K562 (cell line): ENCODE measurements at regions not wholly inside any gene's neighbourhood (a gene's known extent, or its start where the extent isn't known, plus 50 kb on each side); places are given as distances from the start of the nearest gene placed in this dataset.

Experiments
- ATAC-seq: fragments of 200-7000 bp; cut with Tn5 transposase; 3 replicates; pipeline ENCODE4 v1.9.1; 2020; ENCODE audit warnings: moderate library complexity
- BruUV-seq: library from RNA; stranded (reverse); fragments of 400-500 nt; replicated peaks from 2 replicates; lab custom pipeline; 2021; lab: Mats Ljungman, UMichigan
- CTCF ChIA-PET: fragments of 300-600 bp; formaldehyde crosslinking; extraction: SDS; loops from one replicate; lab custom pipeline; 2021; ENCODE audit warnings: low intra/inter-chr PET ratio; lab: Yijun Ruan, JAX
- POLR2A ChIA-PET: fragments of 300-600, 350-650 bp; sonication (Branson Sonifier 250); formaldehyde crosslinking; extraction: SDS; loops from one replicate; lab custom pipeline; 2021; ENCODE audit warnings: antibody characterized with exemption, inconsistent platforms; lab: Yijun Ruan, JAX
- DNase-seq, 4 experiments: peaks; one replicate each; pipeline versions ENCODE4 v3.0.0 to v3.0.0-alpha.2; 2011 to 2018; ENCODE audit warnings: low spot score in 3 of 4, mixed read lengths in 3 of 4; ENCODE audit errors: extremely low read depth in 1 of 4
- FAIRE-seq: peaks from 2 replicates; lab custom pipeline; 2011; peaks lifted over from hg19 to GRCh38; lab: Jason Lieb, UNC
- H2AFZ ChIP-seq: 2 replicates; pipeline ENCODE4 v1.6.0; 2011; ENCODE audit warnings: low read depth, low read length, control low read depth, inconsistent platforms
- H3K27ac ChIP-seq: fragments of 200-600 bp; 3 replicates; pipeline ENCODE4 v1.8.0; 2011; ENCODE audit warnings: low read depth, mild to moderate bottlenecking, control low read depth, inconsistent platforms, low read length, moderate library complexity, mixed read lengths; ENCODE audit errors: extremely low read depth
- H3K27me3 ChIP-seq, 2 experiments: fragments of 300-600 bp in 1 of 2; 2 replicates in 1 of 2; 3 replicates in 1 of 2; pipeline versions ENCODE4 v1.6.0 to v1.8.0; 2011; ENCODE audit warnings: inconsistent platforms in 2 of 2, low read length in 2 of 2, mild to moderate bottlenecking in 1 of 2, mixed read lengths in 1 of 2, moderate library complexity in 1 of 2; ENCODE audit not compliant: control insufficient read depth in 2 of 2, insufficient read depth in 2 of 2
- H3K36me3 ChIP-seq: fragments of 300-600 bp; 3 replicates; pipeline ENCODE4 v1.8.0; 2011; ENCODE audit warnings: mild to moderate bottlenecking, low read length, inconsistent platforms; ENCODE audit not compliant: control insufficient read depth, insufficient read depth
- H3K4me1 ChIP-seq, 2 experiments: fragments of 200-600 bp in 1 of 2; replicated peaks in 1 of 2; 2 replicates in 1 of 2; 3 replicates in 1 of 2; pipeline versions ENCODE4 v1.5.1 to v1.8.0; 2011; ENCODE audit warnings: inconsistent platforms in 2 of 2, low read length in 2 of 2, mild to moderate bottlenecking in 1 of 2, mixed read lengths in 1 of 2, moderate library complexity in 1 of 2; ENCODE audit not compliant: control insufficient read depth in 2 of 2, insufficient read depth in 2 of 2
- H3K4me2 ChIP-seq: 2 replicates; pipeline ENCODE4 v1.6.1; 2011; ENCODE audit warnings: low read length, control low read depth, inconsistent platforms, mixed read lengths; ENCODE audit not compliant: insufficient read depth
- H3K4me3 ChIP-seq: fragments of 200-600 bp; sonication (generic), shearing (Covaris generic); 2 replicates; pipeline ENCODE4 v1.5.1; 2016; ENCODE audit warnings: control low read depth, inconsistent platforms
- H3K79me2 ChIP-seq: fragments of 200-600 bp; 3 replicates; pipeline ENCODE4 v1.8.0; 2011; ENCODE audit warnings: low read length, inconsistent platforms; ENCODE audit not compliant: control insufficient read depth, insufficient read depth
- H3K9ac ChIP-seq, 2 experiments: 2 replicates each; pipeline versions ENCODE4 v1.6.0 to v1.6.1; 2011; ENCODE audit warnings: low read depth in 2 of 2, low read length in 2 of 2, control low read depth in 1 of 2, inconsistent platforms in 1 of 2, mild to moderate bottlenecking in 1 of 2, mixed read lengths in 1 of 2; ENCODE audit not compliant: insufficient read depth in 1 of 2
- H3K9me1 ChIP-seq: one replicate; pipeline ENCODE4 v1.6.0; 2011; ENCODE audit warnings: inconsistent platforms, mild to moderate bottlenecking, low read length, moderate library complexity; ENCODE audit not compliant: control insufficient read depth, insufficient read depth
- H3K9me3 ChIP-seq: replicated peaks from 2 replicates; pipeline ENCODE4 v1.5.1; 2011; ENCODE audit warnings: low read depth, low read length, inconsistent platforms; ENCODE audit not compliant: control insufficient read depth, insufficient read depth
- H4K20me1 ChIP-seq: replicated peaks from 2 replicates; pipeline ENCODE4 v1.6.1; 2011; ENCODE audit warnings: low read length, inconsistent platforms, mixed read lengths; ENCODE audit not compliant: control insufficient read depth, insufficient read depth
- CBX1 ChIP-seq: sonication (generic); IDR thresholded peaks from 2 replicates; pipeline ENCODE4 v1.6.1; 2016; ENCODE audit warnings: antibody characterized with exemption, low read depth, mild to moderate bottlenecking
- CEBPG ChIP-seq, 3 experiments: fragments of 200-800 bp in 1 of 3; sonication (Bioruptor generic) in 1 of 3; sonication (generic) in 1 of 3; formaldehyde crosslinking in 1 of 3; IDR thresholded peaks in 2 of 3; conservative IDR thresholded peaks in 1 of 3; 2 replicates each; pipeline versions ENCODE4 v1.6.1 to v1.8.0; 2016 to 2022; ENCODE audit warnings: missing compliant biosample characterization in 2 of 3, missing genetic modification characterization in 2 of 3, mild to moderate bottlenecking in 1 of 3, missing genetic modification reagents in 1 of 3
- IFI16 ChIP-seq: fragments of 250-450 bp; sonication (Bioruptor Pico); IDR thresholded peaks from 2 replicates; pipeline ENCODE4 v2.1.2; 2022; ENCODE audit warnings: mild to moderate bottlenecking, inconsistent platforms
- MAFG ChIP-seq: fragments of 450-650 bp; conservative IDR thresholded peaks from 2 replicates; pipeline ENCODE4 v1.6.1; 2016; ENCODE audit warnings: missing genetic modification characterization, missing compliant biosample characterization
- NR3C1 ChIP-seq: sonication (generic); formaldehyde crosslinking; IDR thresholded peaks from 2 replicates; pipeline ENCODE4 v1.8.1; 2022; ENCODE audit warnings: missing genetic modification reagents
- SMAD1 ChIP-seq: fragments of 150-350 bp; IDR thresholded peaks from 2 replicates; pipeline ENCODE4 v1.6.1; 2014; ENCODE audit warnings: low read length, low read depth; ENCODE audit not compliant: partially characterized antibody
- ZC3H8 ChIP-seq: fragments of 450-650 bp; IDR thresholded peaks from 2 replicates; pipeline ENCODE4 v1.6.1; 2017
- ZNF57 ChIP-seq: fragments of 450-650 bp; formaldehyde crosslinking; IDR thresholded peaks from 2 replicates; pipeline ENCODE4 v1.4.0; 2020; ENCODE audit warnings: mild to moderate bottlenecking, moderate library complexity
- WGBS: fragments of 100-300 bp; shearing (Covaris generic); methylation state at CpG from one replicate; pipeline ENCODE4 v1.1.6; 2016; ENCODE audit warnings: low coverage, mixed read lengths; ENCODE audit not compliant: insufficient coverage; ENCODE audit errors: missing lambda C conversion rate; 5-methylcytosine and 5-hydroxymethylcytosine counted together
- in situ Hi-C: fragments of 300-500 bp; cut with MboI; formaldehyde crosslinking; loops from 4 replicates; pipeline ENCODE4 v1.15.0; 2018; ENCODE audit warnings: inconsistent platforms, mixed read lengths
- intact Hi-C: fragments of 100-400 bp; cut with micrococcal nuclease; formaldehyde crosslinking; loops from 2 replicates; pipeline ENCODE4 v1.14.2; 2022
- TF ChIP-seq, protein P1 (sequence below): fragments of 250-450 bp; sonication (Bioruptor Pico); IDR thresholded peaks from 2 replicates; pipeline ENCODE4 v1.5.0; 2021; ENCODE audit warnings: mild to moderate bottlenecking, moderate library complexity
- TF ChIP-seq, protein P2 (sequence below): IDR thresholded peaks from 3 replicates; pipeline ENCODE4 v1.6.1; 2011; ENCODE audit warnings: borderline replicate concordance, mild to moderate bottlenecking, moderate library complexity; ENCODE audit not compliant: insufficient read length; ENCODE audit errors: extremely low read depth
- TF ChIP-seq, protein P3 (sequence below): fragments of 450-650 bp; formaldehyde crosslinking; conservative IDR thresholded peaks from 2 replicates; pipeline ENCODE4 v1.4.0; 2022; ENCODE audit warnings: mild to moderate bottlenecking, missing genetic modification characterization
- TF ChIP-seq, protein P4 (sequence below): IDR thresholded peaks from 2 replicates; pipeline ENCODE4 v1.6.1; 2011; ENCODE audit warnings: borderline replicate concordance, low read depth, mild to moderate bottlenecking, moderate library complexity, low read length; ENCODE audit not compliant: insufficient read depth, poor library complexity, severe bottlenecking

DNA sequence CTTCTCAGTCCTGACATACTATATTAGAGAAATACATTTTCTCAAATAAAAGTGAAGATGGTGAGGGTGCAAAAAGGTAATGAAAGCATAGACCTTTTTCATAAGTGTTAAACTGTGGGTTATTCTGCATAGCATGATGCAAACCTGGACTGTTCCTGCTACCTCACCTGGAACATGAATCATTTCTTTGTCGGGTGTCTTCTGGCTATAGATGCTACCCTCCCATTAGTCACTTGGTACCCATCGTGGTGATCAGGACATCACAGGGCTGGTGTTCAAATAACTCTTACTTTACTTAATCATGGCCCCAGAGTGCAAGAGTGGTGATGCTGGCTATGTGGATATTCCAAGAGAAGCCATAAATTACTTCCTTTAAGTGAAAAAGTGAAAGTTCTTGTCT, 264.7 kb upstream of the AGA start:
- intact Hi-C loops = no loop called here
- Histone ChIP-seq H3K4me1 (no peaks in the 10 kb centered on the region), H3K9me1 (no peaks in the 10 kb centered on the region), H3K4me3 (no peak overlapping the region), H3K4me2 (no peak overlapping the region), H3K9ac (no peak overlapping the region), H2AFZ (no peak overlapping the region), H3K9me3 (no peaks in the 10 kb centered on the region), H3K36me3 (no peaks in the 10 kb centered on the region), H3K27ac (no peak overlapping the region), H3K27me3 (no peaks in the 10 kb centered on the region), H4K20me1 (no peaks in the 10 kb centered on the region), H3K79me2 (no peaks in the 10 kb centered on the region)
- no TSS peak for BruUV-seq
- POLR2A ChIA-PET = no interaction called here
- TF ChIP-seq, protein P1, sequence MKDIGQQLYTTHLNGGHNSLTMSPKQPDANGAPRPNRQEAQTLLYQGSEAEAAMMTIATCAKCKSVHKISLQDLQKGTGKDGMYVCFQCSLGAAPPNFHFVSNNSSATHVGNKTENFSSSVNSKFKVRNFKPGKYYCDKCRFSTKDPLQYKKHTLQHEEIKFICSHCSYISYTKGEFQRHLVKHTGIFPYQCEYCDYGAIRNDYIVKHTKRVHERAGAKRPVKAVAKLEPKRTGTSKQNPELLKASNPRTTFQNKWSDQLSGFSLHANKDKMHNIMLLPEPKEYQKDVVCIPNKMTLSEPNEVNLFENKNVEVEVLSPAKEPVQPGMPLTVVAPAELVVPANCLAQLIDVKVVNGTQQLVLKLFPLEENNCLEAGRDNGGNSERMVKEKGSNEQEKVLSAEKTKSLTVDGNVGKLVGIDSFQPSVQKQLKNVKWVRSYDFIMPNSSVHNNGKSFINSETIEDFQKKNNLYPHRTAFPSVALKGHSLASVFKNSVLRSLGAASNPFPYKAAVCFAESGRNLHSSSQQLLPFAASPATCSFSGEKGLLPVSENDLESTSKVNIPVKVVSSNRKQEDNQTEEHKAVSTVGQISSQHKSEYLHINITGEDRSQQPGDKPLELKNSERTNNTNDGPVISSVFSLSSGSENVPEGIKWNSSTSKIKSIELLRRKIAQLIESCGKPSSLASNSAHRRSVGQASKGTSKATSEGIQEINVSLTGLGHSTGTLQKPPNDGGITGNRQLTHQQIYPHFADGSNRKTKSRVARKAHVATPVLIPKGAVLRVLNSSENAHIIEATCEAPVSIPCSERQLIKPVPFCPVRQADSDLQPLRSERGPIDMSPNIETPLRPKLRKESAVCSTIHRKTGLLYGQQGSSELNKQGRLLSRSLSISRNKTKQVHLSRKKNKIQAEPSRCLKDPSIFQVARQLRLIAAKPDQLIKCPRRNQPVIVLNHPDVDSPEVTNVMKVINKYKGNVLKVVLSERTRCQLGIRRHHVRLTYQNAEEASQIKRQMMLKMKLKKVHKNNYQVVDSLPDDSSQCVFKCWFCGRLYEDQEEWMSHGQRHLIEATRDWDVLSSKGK (CRISPR knock-in tag) = no peak
- TF ChIP-seq, protein P2, sequence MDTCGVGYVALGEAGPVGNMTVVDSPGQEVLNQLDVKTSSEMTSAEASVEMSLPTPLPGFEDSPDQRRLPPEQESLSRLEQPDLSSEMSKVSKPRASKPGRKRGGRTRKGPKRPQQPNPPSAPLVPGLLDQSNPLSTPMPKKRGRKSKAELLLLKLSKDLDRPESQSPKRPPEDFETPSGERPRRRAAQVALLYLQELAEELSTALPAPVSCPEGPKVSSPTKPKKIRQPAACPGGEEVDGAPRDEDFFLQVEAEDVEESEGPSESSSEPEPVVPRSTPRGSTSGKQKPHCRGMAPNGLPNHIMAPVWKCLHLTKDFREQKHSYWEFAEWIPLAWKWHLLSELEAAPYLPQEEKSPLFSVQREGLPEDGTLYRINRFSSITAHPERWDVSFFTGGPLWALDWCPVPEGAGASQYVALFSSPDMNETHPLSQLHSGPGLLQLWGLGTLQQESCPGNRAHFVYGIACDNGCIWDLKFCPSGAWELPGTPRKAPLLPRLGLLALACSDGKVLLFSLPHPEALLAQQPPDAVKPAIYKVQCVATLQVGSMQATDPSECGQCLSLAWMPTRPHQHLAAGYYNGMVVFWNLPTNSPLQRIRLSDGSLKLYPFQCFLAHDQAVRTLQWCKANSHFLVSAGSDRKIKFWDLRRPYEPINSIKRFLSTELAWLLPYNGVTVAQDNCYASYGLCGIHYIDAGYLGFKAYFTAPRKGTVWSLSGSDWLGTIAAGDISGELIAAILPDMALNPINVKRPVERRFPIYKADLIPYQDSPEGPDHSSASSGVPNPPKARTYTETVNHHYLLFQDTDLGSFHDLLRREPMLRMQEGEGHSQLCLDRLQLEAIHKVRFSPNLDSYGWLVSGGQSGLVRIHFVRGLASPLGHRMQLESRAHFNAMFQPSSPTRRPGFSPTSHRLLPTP = no peak
- TF ChIP-seq SMAD1 (no peak), ZC3H8 (no peak), IFI16 (CRISPR knock-in tag) (no peak), MAFG (tag) (no peak), NR3C1 (no peak), CBX1 (no peak), ZNF57 (CRISPR knock-in tag) (no peak), CEBPG (CRISPR knock-in tag; IDR thresholded peaks at IDR 0.05) (no peak), CEBPG (tag; conservative IDR thresholded peaks at IDR 0.05 in 1 of 2, IDR thresholded peaks at IDR 0.05 in 1 of 2) (no peak)
- TF ChIP-seq, protein P3, sequence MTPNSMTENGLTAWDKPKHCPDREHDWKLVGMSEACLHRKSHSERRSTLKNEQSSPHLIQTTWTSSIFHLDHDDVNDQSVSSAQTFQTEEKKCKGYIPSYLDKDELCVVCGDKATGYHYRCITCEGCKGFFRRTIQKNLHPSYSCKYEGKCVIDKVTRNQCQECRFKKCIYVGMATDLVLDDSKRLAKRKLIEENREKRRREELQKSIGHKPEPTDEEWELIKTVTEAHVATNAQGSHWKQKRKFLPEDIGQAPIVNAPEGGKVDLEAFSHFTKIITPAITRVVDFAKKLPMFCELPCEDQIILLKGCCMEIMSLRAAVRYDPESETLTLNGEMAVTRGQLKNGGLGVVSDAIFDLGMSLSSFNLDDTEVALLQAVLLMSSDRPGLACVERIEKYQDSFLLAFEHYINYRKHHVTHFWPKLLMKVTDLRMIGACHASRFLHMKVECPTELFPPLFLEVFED (CRISPR knock-in tag) = no peak
- TF ChIP-seq, protein P4, sequence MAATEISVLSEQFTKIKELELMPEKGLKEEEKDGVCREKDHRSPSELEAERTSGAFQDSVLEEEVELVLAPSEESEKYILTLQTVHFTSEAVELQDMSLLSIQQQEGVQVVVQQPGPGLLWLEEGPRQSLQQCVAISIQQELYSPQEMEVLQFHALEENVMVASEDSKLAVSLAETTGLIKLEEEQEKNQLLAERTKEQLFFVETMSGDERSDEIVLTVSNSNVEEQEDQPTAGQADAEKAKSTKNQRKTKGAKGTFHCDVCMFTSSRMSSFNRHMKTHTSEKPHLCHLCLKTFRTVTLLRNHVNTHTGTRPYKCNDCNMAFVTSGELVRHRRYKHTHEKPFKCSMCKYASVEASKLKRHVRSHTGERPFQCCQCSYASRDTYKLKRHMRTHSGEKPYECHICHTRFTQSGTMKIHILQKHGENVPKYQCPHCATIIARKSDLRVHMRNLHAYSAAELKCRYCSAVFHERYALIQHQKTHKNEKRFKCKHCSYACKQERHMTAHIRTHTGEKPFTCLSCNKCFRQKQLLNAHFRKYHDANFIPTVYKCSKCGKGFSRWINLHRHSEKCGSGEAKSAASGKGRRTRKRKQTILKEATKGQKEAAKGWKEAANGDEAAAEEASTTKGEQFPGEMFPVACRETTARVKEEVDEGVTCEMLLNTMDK = no peak
- FAIRE-seq = no peak
- no peak for ATAC-seq
- WGBS = 0% methylated on average over 2 of the region's 2 CpGs
- in situ Hi-C loops = no loop called here
- no peak for DNase-seq
- CTCF ChIA-PET = no interaction called here
